ENCODE measurements at regions not wholly inside any gene's neighbourhood (a gene's known extent, or its start where the extent isn't known, plus 50 kb on each side); places are given as distances from the start of the nearest gene placed in this dataset.

- H2BK5ac ChIP-seq (ENCODE audit: insufficient read length, low read length), result no peak overlapping the region
- no peak for TF ChIP-seq CTCF (conservative IDR thresholded peaks at IDR 0.05)
- no peak overlapping the region for H4K5ac ChIP-seq (ENCODE audit: insufficient read length, low read depth, low read length)
- no peak overlapping the region for H3K14ac ChIP-seq (ENCODE audit: insufficient read depth, low read length)
- Mint-ChIP-seq H3K27ac (no peak overlapping the region), H3K4me1 (peaks cover 0 to 2% of the 10 kb centered on the region in 2 experiments; a peak in 1 of 4 replicates), H3K9me3 (no peaks in the 10 kb centered on the region; a peak in 1 of 5 replicates), H3K36me3 (ENCODE audit: insufficient read depth in 1 of 3, low read depth in 3 of 3) (no peaks in the 10 kb centered on the region; a peak in 1 of 7 replicates), H3K4me3 (no peak overlapping the region), H3K27me3 (ENCODE audit: low read depth) (no peaks in the 10 kb centered on the region)
- H3K18ac ChIP-seq (ENCODE audit: insufficient read length, low read depth, low read length), result no peak overlapping the region
- H3K23me2 ChIP-seq (ENCODE audit: insufficient read length, low read depth, low read length, poor library complexity, severe bottlenecking), result no peaks in the 10 kb centered on the region
- peak overlapping the region; percentile 14 for H3K9ac ChIP-seq (ENCODE audit: extremely low read depth, insufficient read length, low read length)
- H3K79me1 ChIP-seq (ENCODE audit: insufficient read depth, low read depth, low read length, poor library complexity, severe bottlenecking), result no peaks in the 10 kb centered on the region
- H3K56ac ChIP-seq (ENCODE audit: insufficient read length, low read depth, low read length), result no peak overlapping the region
- no peak overlapping the region for H2AK5ac ChIP-seq (ENCODE audit: insufficient read length, low read length)
- no peaks in the 10 kb centered on the region for H3K9me3 ChIP-seq (ENCODE audit: control insufficient read depth, low read depth, low read length)
- no peak overlapping the region for H2AFZ ChIP-seq (ENCODE audit: low read length)
- no peak overlapping the region for H2BK20ac ChIP-seq (ENCODE audit: low read depth, low read length, poor library complexity, severe bottlenecking)
- no peaks in the 10 kb centered on the region for H3K4me1 ChIP-seq (ENCODE audit: insufficient read depth, low read length)
- no peaks in the 10 kb centered on the region for H4K20me1 ChIP-seq (ENCODE audit: control insufficient read depth, insufficient read depth, insufficient read length)
- H4K8ac ChIP-seq (replicated peaks; ENCODE audit: insufficient read length, low read depth, low read length), result no peak overlapping the region
- no peak overlapping the region for H4K91ac ChIP-seq (ENCODE audit: insufficient read length, low read depth, low read length)
- no peak overlapping the region for H2BK12ac ChIP-seq (ENCODE audit: insufficient read length, low read depth, low read length)
- WGBS (ENCODE audit: extremely low coverage, insufficient read length, low lambda C conversion rate), result no CpG with 5 or more reads among the region's 5 CpGs
- H3K27me3 ChIP-seq (ENCODE audit: insufficient read depth, low read length), result no peaks in the 10 kb centered on the region
- DNase-seq, result no peak
- no peaks in the 10 kb centered on the region for H3K79me2 ChIP-seq (ENCODE audit: insufficient read depth, low read length)
- H3K4me2 ChIP-seq (ENCODE audit: insufficient read depth, insufficient read length, low read length), result no peak overlapping the region
- H3K4ac ChIP-seq (ENCODE audit: low read depth, low read length), result no peak overlapping the region
- no peak overlapping the region for H2BK120ac ChIP-seq (ENCODE audit: low read depth, low read length, poor library complexity, severe bottlenecking)
- no peak overlapping the region for H3T11ph ChIP-seq (ENCODE audit: low read length)
- no peak overlapping the region for H2BK15ac ChIP-seq (ENCODE audit: low read depth, low read length)
- H3K23ac ChIP-seq (ENCODE audit: insufficient read length, low read depth, low read length), result no peak overlapping the region
- H3K27ac ChIP-seq (ENCODE audit: insufficient read length, low read depth, low read length), result no peak overlapping the region
Measured at GRCh38 chr13:34294483-34295129, 476.7 kb downstream of the RFC3 start.

Data from H9 (cell line).